Ishikawa (cell line): ENCODE measurements at regions not wholly inside any gene's neighbourhood (a gene's known extent, or its start where the extent isn't known, plus 50 kb on each side); places are given as distances from the start of the nearest gene placed in this dataset.

Experiments
- CEBPB ChIP-seq: IDR thresholded peaks from 2 replicates; pipeline ENCODE4 v1.6.1; 2012
- CREB1 ChIP-seq: IDR thresholded peaks from 2 replicates; pipeline ENCODE4 v1.6.1; 2012; ENCODE audit warnings: low read depth
- EGR1 ChIP-seq: IDR thresholded peaks from 2 replicates; pipeline ENCODE4 v1.6.1; 2012
- EP300 ChIP-seq: IDR thresholded peaks from 2 replicates; pipeline ENCODE4 v1.6.1; 2012; ENCODE audit warnings: borderline replicate concordance
- FOXM1 ChIP-seq: IDR thresholded peaks from 2 replicates; pipeline ENCODE4 v1.6.1; 2012; ENCODE audit warnings: low read depth, borderline replicate concordance
- MAX ChIP-seq: IDR thresholded peaks from 2 replicates; pipeline ENCODE4 v1.6.1; 2012
- NFIC ChIP-seq: IDR thresholded peaks from 2 replicates; pipeline ENCODE4 v1.6.1; 2012
- RAD21 ChIP-seq: IDR thresholded peaks from 2 replicates; pipeline ENCODE4 v1.6.1; 2012; ENCODE audit warnings: low read depth
- REST ChIP-seq: IDR thresholded peaks from 2 replicates; pipeline ENCODE4 v1.6.1; 2012; ENCODE audit warnings: low read depth, mild to moderate bottlenecking
- TAF1 ChIP-seq: IDR thresholded peaks from 2 replicates; pipeline ENCODE4 v1.6.1; 2012; ENCODE audit warnings: low read depth, mild to moderate bottlenecking
- TCF12 ChIP-seq: IDR thresholded peaks from 2 replicates; pipeline ENCODE4 v1.6.1; 2012; ENCODE audit warnings: low read depth
- TEAD4 ChIP-seq: IDR thresholded peaks from 2 replicates; pipeline ENCODE4 v1.6.1; 2012
- USF1 ChIP-seq: IDR thresholded peaks from 2 replicates; pipeline ENCODE4 v1.6.1; 2012
- ZBTB7A ChIP-seq: IDR thresholded peaks from 2 replicates; pipeline ENCODE4 v1.6.1; 2012; ENCODE audit warnings: low read depth

GRCh38 chr11:21909145-21909544 is 283.7 kb upstream of the ANO5 start:
- TF ChIP-seq TEAD4 (no peak), CEBPB (no peak), MAX (no peak), CREB1 (no peak), NFIC (no peak), TCF12 (no peak), FOXM1 (no peak), RAD21 (no peak), USF1 (no peak), REST (no peak), ZBTB7A (no peak), EP300 (no peak), TAF1 (no peak)

- no peak for TF ChIP-seq NFIC
- TF ChIP-seq TAF1, result no peak
- TF ChIP-seq ZBTB7A, result no peak
- no peak for TF ChIP-seq RAD21
- TF ChIP-seq EP300, result no peak
- TF ChIP-seq REST, result no peak
- TF ChIP-seq CEBPB, result no peak
- TF ChIP-seq EGR1, result no peak
- no peak for TF ChIP-seq TCF12
- TF ChIP-seq MAX, result no peak
- TF ChIP-seq USF1, result no peak
Measured at GRCh38 chr11:21911061-21911460, 281.8 kb upstream of the ANO5 start.

GRCh38 chr11:21912285-21912684 is 280.6 kb upstream of the ANO5 start:
- TF ChIP-seq USF1, result no peak
- TF ChIP-seq EP300, result no peak
- TF ChIP-seq EGR1, result no peak

GRCh38 chr11:21921151-21921550 is 271.7 kb upstream of the ANO5 start:
- no peak for TF ChIP-seq NFIC

- no peak for TF ChIP-seq FOXM1
Measured at GRCh38 chr11:21924262-21924661, 268.6 kb upstream of the ANO5 start.

- TF ChIP-seq EP300, result no peak
Measured at GRCh38 chr11:21927628-21928027, 265.3 kb upstream of the ANO5 start.

GRCh38 chr11:21928847-21929246 is 264.0 kb upstream of the ANO5 start:
- no peak for TF ChIP-seq EP300
- TF ChIP-seq REST, result no peak
- no peak for TF ChIP-seq USF1
